ENCODE measurements at regions not wholly inside any gene's neighbourhood (a gene's known extent, or its start where the extent isn't known, plus 50 kb on each side); places are given as distances from the start of the nearest gene placed in this dataset.

DNA sequence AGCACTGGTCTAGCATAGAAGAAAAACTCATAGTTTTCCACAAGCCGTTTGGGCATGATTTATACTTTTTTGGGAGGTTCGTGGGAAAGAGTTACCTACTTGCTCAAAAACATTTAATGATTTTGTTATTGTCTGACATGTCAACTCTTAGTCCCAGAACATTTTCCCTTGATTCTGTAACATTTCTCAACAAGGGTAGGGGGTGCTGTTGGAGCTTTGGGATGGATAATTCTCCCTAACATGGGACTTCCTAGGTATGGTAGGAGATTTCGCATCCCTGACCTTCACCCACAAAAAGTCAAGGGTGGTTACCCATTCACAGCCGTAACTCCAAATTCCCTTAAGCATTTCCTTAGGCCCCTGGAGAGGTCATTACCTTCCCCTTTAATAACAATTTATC, 378.0 kb downstream of the YTHDC2 start:
- no peaks in the 10 kb centered on the region for H3K9me3 ChIP-seq
- no peaks in the 10 kb centered on the region for H3K36me3 ChIP-seq
- no peak overlapping the region for H3K4me3 ChIP-seq
- TF ChIP-seq, protein P1, sequence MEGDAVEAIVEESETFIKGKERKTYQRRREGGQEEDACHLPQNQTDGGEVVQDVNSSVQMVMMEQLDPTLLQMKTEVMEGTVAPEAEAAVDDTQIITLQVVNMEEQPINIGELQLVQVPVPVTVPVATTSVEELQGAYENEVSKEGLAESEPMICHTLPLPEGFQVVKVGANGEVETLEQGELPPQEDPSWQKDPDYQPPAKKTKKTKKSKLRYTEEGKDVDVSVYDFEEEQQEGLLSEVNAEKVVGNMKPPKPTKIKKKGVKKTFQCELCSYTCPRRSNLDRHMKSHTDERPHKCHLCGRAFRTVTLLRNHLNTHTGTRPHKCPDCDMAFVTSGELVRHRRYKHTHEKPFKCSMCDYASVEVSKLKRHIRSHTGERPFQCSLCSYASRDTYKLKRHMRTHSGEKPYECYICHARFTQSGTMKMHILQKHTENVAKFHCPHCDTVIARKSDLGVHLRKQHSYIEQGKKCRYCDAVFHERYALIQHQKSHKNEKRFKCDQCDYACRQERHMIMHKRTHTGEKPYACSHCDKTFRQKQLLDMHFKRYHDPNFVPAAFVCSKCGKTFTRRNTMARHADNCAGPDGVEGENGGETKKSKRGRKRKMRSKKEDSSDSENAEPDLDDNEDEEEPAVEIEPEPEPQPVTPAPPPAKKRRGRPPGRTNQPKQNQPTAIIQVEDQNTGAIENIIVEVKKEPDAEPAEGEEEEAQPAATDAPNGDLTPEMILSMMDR (IDR thresholded peaks at IDR 0.05), result no peak
- no peak for FAIRE-seq
- 67 to 77% methylated on average over 4 of the region's 4 CpGs for WGBS, 2 donors
- intact Hi-C loops (cut with DNase I), result no loop called here
- H3K27me3 ChIP-seq, result no peaks in the 10 kb centered on the region
- no peaks in the 10 kb centered on the region for H3K4me1 ChIP-seq
- no peak for DNase-seq
- no peak overlapping the region for H3K27ac ChIP-seq
- ATAC-seq, result no peak

DNA sequence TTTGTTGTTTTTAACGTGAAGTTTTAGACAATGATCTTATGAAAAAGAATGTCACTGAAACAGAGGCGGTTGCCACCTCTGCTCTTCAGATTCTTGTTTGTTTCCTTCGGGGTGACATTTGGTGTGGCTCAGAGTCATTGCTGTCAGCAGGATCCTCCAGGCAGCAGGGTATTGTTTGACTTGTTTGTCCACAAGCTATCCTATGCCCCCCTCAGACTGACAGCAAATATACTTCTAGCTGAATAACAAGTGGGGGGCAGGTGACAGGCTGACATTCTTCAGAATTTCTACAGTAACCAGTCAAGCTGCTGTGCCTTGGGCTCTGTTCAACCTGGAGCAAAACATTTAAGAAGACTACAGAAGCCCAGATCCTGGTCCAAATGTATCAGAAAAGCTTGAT, 383.3 kb downstream of the YTHDC2 start:
- no peaks in the 10 kb centered on the region for H3K27me3 ChIP-seq
- TF ChIP-seq, protein P1 (IDR thresholded peaks at IDR 0.05), result no peak
- 38 to 48% methylated on average over 3 of the region's 3 CpGs for WGBS, 2 donors
- H3K4me1 ChIP-seq, result no peaks in the 10 kb centered on the region
- DNase-seq (no peak), FAIRE-seq (no peak), ATAC-seq (no peak)
- intact Hi-C loops (cut with DNase I), result no loop called here
- no peak overlapping the region for H3K4me3 ChIP-seq
- no peaks in the 10 kb centered on the region for H3K9me3 ChIP-seq
- no peaks in the 10 kb centered on the region for H3K36me3 ChIP-seq
- H3K27ac ChIP-seq, result no peak overlapping the region

DNA sequence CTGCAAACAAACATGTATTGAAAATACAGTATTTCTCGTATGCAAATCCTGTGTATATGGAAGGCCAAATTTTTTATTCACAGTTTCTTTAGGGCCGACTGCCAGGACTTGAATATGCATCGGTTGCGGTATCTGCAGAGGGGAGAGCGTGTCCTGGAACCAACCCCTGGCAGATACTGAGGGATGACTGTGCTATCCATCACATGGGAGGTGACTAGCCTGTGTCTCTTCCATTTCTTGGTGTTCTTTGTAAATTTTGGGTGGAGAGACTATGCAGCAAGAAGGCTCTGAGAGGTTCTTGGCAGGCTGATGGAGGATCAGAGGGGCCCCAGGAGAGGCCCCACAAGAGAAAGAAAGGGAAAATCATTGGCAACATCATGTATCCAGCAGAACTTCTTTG, 384.3 kb downstream of the YTHDC2 start:
- intact Hi-C loops (cut with DNase I), result no loop called here
- no peaks in the 10 kb centered on the region for H3K27me3 ChIP-seq
- H3K27ac ChIP-seq, result no peak overlapping the region
- H3K9me3 ChIP-seq, result no peaks in the 10 kb centered on the region
- DNase-seq (no peak), ATAC-seq (no peak), FAIRE-seq (no peak)
- 80 to 83% methylated on average over 5 of the region's 5 CpGs for WGBS, 2 donors
- H3K36me3 ChIP-seq, result no peaks in the 10 kb centered on the region
- no peak overlapping the region for H3K4me3 ChIP-seq
- TF ChIP-seq, protein P1 (IDR thresholded peaks at IDR 0.05), result no peak
- H3K4me1 ChIP-seq, result no peaks in the 10 kb centered on the region

DNA sequence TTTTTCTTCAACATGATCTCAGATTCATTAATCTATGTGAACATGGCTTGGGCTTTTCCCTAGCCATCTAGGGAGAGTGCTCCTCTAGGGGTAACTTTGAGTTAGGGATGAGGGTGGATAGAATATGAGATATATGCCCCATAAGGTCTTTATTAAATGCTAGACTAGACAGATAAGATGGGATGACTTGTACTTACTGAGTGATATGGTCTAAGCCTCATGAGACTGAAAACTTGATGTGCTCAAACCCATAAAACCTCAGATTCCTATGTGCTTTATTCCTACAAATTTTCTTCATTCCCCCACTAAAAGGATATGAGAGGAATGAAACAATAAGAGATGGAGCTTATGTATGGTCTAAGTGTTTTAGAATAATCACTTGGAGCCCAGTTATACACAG, 386.6 kb downstream of the YTHDC2 start:
- Histone ChIP-seq H3K9me3 (no peaks in the 10 kb centered on the region), H3K4me1 (no peaks in the 10 kb centered on the region), H3K27ac (no peak overlapping the region), H3K27me3 (no peaks in the 10 kb centered on the region), H3K36me3 (no peaks in the 10 kb centered on the region), H3K4me3 (no peak overlapping the region)
- ATAC-seq, result no peak
- no peak for FAIRE-seq
- DNase-seq, result no peak
- intact Hi-C loops (cut with DNase I), result no loop called here
- TF ChIP-seq, protein P1 (IDR thresholded peaks at IDR 0.05), result no peak

DNA sequence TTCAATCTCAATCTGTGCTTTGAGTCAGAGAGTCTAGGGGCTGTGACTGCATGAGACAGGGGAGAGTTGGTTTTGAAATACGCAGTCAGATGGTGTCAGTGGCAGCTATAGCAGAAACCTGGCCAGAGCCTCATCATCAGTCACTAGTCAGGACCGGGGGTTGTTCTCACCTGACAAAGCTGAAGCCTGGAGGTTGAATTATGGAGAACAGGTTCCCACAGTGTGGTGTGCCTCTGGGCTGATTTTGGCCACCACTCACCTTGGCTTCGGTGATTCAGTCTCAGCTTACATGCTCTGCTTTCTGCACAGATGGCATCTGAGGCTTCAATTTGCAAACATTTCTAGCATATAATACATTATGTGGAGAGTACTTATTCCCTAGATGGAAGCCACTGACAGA, 387.3 kb downstream of the YTHDC2 start:
- TF ChIP-seq, protein P1 (IDR thresholded peaks at IDR 0.05), result no peak
- ATAC-seq (no peak), DNase-seq (no peak), FAIRE-seq (no peak)
- H3K27me3 ChIP-seq, result no peaks in the 10 kb centered on the region
- intact Hi-C loops (cut with DNase I), result no loop called here
- no peak overlapping the region for H3K4me3 ChIP-seq
- no peak overlapping the region for H3K27ac ChIP-seq
- no peaks in the 10 kb centered on the region for H3K4me1 ChIP-seq
- no peaks in the 10 kb centered on the region for H3K36me3 ChIP-seq
- 57 to 69% methylated on average over 3 of the region's 3 CpGs for WGBS, 2 donors
- H3K9me3 ChIP-seq, result no peaks in the 10 kb centered on the region
